Brain microvascular endothelial cell (primary cell): ENCODE measurements at regions not wholly inside any gene's neighbourhood (a gene's known extent, or its start where the extent isn't known, plus 50 kb on each side); places are given as distances from the start of the nearest gene placed in this dataset.

Experiments used
- DNase-seq: peaks from one replicate; pipeline ENCODE4 v3.0.0-alpha.2; 2020
- H3K27ac ChIP-seq: fragments of 250-450 bp; sonication (Bioruptor Pico); 2 replicates; pipeline ENCODE4 v1.5.1; 2020; ENCODE audit warnings: mild to moderate bottlenecking, moderate library complexity
- H3K27me3 ChIP-seq: fragments of 250-450 bp; sonication (Bioruptor Pico); replicated peaks from 2 replicates; pipeline ENCODE4 v1.5.1; 2020; ENCODE audit warnings: mild to moderate bottlenecking
- H3K36me3 ChIP-seq: fragments of 250-450 bp; sonication (Bioruptor Pico); replicated peaks from 2 replicates; pipeline ENCODE4 v1.5.1; 2020; ENCODE audit warnings: mild to moderate bottlenecking
- H3K4me3 ChIP-seq: 2 replicates; pipeline ENCODE4 v1.5.1; 2011; ENCODE audit warnings: low read depth, mild to moderate bottlenecking, control low read depth, low read length, moderate library complexity
- CTCF ChIP-seq: IDR thresholded peaks from 2 replicates; pipeline ENCODE4 v1.5.1; 2011; ENCODE audit warnings: low read depth, mild to moderate bottlenecking, moderate library complexity, low read length, control low read depth, inconsistent platforms; ENCODE audit errors: missing control alignments
- in situ Hi-C: cut with HindIII; loops from 2 replicates; pipeline ENCODE4 v1.10.0; 2017; ENCODE audit warnings: low sequenced_read_pairs, low pct_ligation_motif_present

GRCh38 chr16:86764551-86764950 lies 186.2 kb downstream of the FOXL1 start:
- no peak for DNase-seq
- H3K27ac ChIP-seq = no peak overlapping the region
- H3K36me3 ChIP-seq = no peaks in the 10 kb centered on the region
- H3K4me3 ChIP-seq = no peak overlapping the region
- in situ Hi-C loops = loop anchor here (25.0 kb wide), 1 partner anchor 177 kb away; the partner anchor contains the start of gene FOXL1
- H3K27me3 ChIP-seq = no peaks in the 10 kb centered on the region
- TF ChIP-seq CTCF = no peak

- H3K4me3 ChIP-seq = no peak overlapping the region
- no peaks in the 10 kb centered on the region for H3K36me3 ChIP-seq
- H3K27ac ChIP-seq = no peak overlapping the region
- TF ChIP-seq CTCF = no peak
- no peak for DNase-seq
- no peaks in the 10 kb centered on the region for H3K27me3 ChIP-seq
- in situ Hi-C loops = loop anchor here (25.0 kb wide), 1 partner anchor 178 kb away; the partner anchor contains the start of gene FOXL1
These were observed 187.2 kb downstream of the FOXL1 start for GRCh38 chr16:86765389-86766026.

- Histone ChIP-seq H3K27ac (no peak overlapping the region), H3K27me3 (no peaks in the 10 kb centered on the region), H3K36me3 (no peaks in the 10 kb centered on the region), H3K4me3 (no peak overlapping the region)
- no peak for TF ChIP-seq CTCF
- no peak for DNase-seq
- in situ Hi-C loops = loop anchor here (25.0 kb wide), 1 partner anchor 179 kb away; the partner anchor contains the start of gene FOXL1
These were observed 188.4 kb downstream of the FOXL1 start for GRCh38 chr16:86766700-86767099.

- in situ Hi-C loops = loop anchor here (25.0 kb wide), 1 partner anchor 181 kb away; the partner anchor contains the start of gene FOXL1
- Histone ChIP-seq H3K36me3 (no peaks in the 10 kb centered on the region), H3K27ac (no peak overlapping the region), H3K27me3 (no peaks in the 10 kb centered on the region), H3K4me3 (no peak overlapping the region)
- no peak for TF ChIP-seq CTCF
- no peak for DNase-seq
These were observed 190.0 kb downstream of the FOXL1 start for GRCh38 chr16:86768228-86768791.

GRCh38 chr16:86768999-86769398 lies 190.7 kb downstream of the FOXL1 start:
- no peak for TF ChIP-seq CTCF
- H3K36me3 ChIP-seq = no peaks in the 10 kb centered on the region
- no peaks in the 10 kb centered on the region for H3K27me3 ChIP-seq
- in situ Hi-C loops = loop anchor here (25.0 kb wide), 1 partner anchor 182 kb away; the partner anchor contains the start of gene FOXL1
- peak; percentile 31 for DNase-seq
- H3K4me3 ChIP-seq = no peak overlapping the region
- H3K27ac ChIP-seq = no peak overlapping the region
